22Rv1 (cell line): ENCODE measurements at regions not wholly inside any gene's neighbourhood (a gene's known extent, or its start where the extent isn't known, plus 50 kb on each side); places are given as distances from the start of the nearest gene placed in this dataset.

Experiments
- H3K27ac ChIP-seq: fragments of 450-650 bp; 2 replicates; pipeline ENCODE4 v1.5.1; 2017
- CTCF ChIP-seq: fragments of 450-650 bp; IDR thresholded peaks from 2 replicates; pipeline ENCODE4 v1.5.1; 2017; ENCODE audit warnings: mild to moderate bottlenecking
- ZFX ChIP-seq: fragments of 450-650 bp; IDR thresholded peaks from 2 replicates; pipeline ENCODE4 v1.6.1; 2017; ENCODE audit warnings: antibody characterized with exemption, borderline replicate concordance

DNA sequence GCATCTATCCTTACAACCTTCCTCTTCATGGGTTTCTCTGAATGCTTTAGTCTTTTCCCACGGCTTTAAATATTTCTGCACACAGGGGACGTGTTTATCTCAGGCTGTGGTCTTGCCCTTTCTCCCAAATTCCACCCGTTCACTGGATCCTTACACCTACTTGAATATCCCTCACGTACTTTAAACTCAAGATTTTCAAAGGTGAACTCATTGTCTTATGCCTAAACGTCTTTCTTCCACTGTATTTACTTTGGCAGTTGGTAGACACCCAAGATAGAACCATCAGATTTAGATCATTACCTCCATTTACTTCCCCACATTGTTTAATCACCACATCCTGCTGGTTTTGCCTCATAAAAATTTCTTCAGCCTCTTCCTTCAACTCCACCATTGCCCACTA lies 269.2 kb downstream of the CBLL2 start:
- H3K27ac ChIP-seq: no peak overlapping the region
- TF ChIP-seq ZFX (no peak), CTCF (no peak)

DNA sequence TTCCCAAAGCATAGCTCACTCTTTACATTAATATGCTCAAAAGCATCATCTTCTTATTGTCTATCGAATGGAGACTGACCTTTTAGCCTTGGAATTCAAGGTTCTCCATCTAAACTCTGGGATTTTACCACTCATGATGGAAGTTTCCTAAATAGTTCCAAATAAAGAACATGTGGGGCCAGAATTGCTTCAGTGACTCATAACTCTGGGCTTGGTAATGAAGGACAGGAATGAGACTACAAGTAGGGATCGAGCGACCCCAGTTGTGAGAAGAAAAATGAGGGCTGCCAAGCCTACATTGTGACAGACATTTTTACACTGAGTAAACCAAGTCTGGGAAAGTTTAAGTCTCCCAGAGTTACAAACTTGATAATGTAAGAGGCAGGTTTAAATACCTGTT lies 269.9 kb downstream of the CBLL2 start:
- TF ChIP-seq CTCF (no peak), ZFX (no peak)
- H3K27ac ChIP-seq: no peak overlapping the region

GRCh38 chrX:22559506-22559905 lies 286.8 kb downstream of the CBLL2 start:
- no peak overlapping the region for H3K27ac ChIP-seq
- TF ChIP-seq CTCF (no peak), ZFX (no peak)

- TF ChIP-seq ZFX: no peak
- no peak for TF ChIP-seq CTCF
- H3K27ac ChIP-seq: no peak overlapping the region
Observed at GRCh38 chrX:22575161-22575845, 302.6 kb downstream of the CBLL2 start.

- no peak overlapping the region for H3K27ac ChIP-seq
- no peak for TF ChIP-seq CTCF
- no peak for TF ChIP-seq ZFX
Observed at GRCh38 chrX:22577181-22577580, 304.5 kb downstream of the CBLL2 start.

- TF ChIP-seq CTCF (no peak), ZFX (no peak)
- no peak overlapping the region for H3K27ac ChIP-seq
Observed at GRCh38 chrX:22585831-22586230, 313.1 kb downstream of the CBLL2 start.

GRCh38 chrX:22589845-22590244 lies 317.1 kb downstream of the CBLL2 start:
- TF ChIP-seq ZFX: no peak
- TF ChIP-seq CTCF: no peak
- no peak overlapping the region for H3K27ac ChIP-seq
